ENCODE measurements at regions not wholly inside any gene's neighbourhood (a gene's known extent, or its start where the extent isn't known, plus 50 kb on each side); places are given as distances from the start of the nearest gene placed in this dataset.

- no peak for TF ChIP-seq NRF1 (IDR thresholded peaks at IDR 0.05; ENCODE audit: low read depth, low read length)
These were observed 110.1 kb upstream of the UQCRFS1 start (continued) for GRCh38 chr19:29323021-29323430.

GRCh38 chr19:29323440-29324290 is 110.7 kb upstream of the UQCRFS1 start:
- Histone ChIP-seq H4K20me1 (ENCODE audit: insufficient read depth) (no peaks in the 10 kb centered on the region), H3F3A (replicated peaks; ENCODE audit: insufficient read depth) (no peaks in the 10 kb centered on the region), H3K4me3 (ENCODE audit: low read depth in 2 of 2, low read length in 1 of 2) (no peak overlapping the region), H3K4me1 (ENCODE audit: control insufficient read depth in 1 of 2, insufficient read depth in 2 of 2, low read depth in 1 of 2, low read length in 1 of 2) (no peaks in the 10 kb centered on the region), H3K4me2 (no peak overlapping the region), H3K9ac (no peak overlapping the region), H3K9me2 (no peaks in the 10 kb centered on the region), H3K27me3 (ENCODE audit: insufficient read depth) (no peaks in the 10 kb centered on the region; the same call in 1 of the 2 replicates), H3K27ac (ENCODE audit: low read depth in 2 of 2, low read length in 1 of 2) (no peak overlapping the region), H3K79me2 (ENCODE audit: insufficient read depth) (no peaks in the 10 kb centered on the region), H3K36me3 (replicated peaks in 1 of 2; ENCODE audit: control insufficient read depth in 1 of 2, insufficient read depth in 2 of 2, low read length in 1 of 2) (no peaks in the 10 kb centered on the region), H3K9me3 (no peaks in the 10 kb centered on the region), H2AFZ (ENCODE audit: low read depth) (no peak overlapping the region)
- DNase-seq, result no peak
- CTCF ChIA-PET, result interaction anchor here (1.7 kb wide), 1 partner anchor 10 kb away, joined by 4 read pairs; no protein-coding TSS in a partner anchor
- no peak for TF ChIP-seq ZBTB33 (IDR thresholded peaks at IDR 0.05; ENCODE audit: borderline replicate concordance, low read depth)
- no peak for TF ChIP-seq FOSL2 (IDR thresholded peaks at IDR 0.05; ENCODE audit: borderline replicate concordance, low read depth)
- no peak for TF ChIP-seq USF2 (IDR thresholded peaks at IDR 0.05; ENCODE audit: borderline replicate concordance, low read depth, low read length)
- TF ChIP-seq NRF1 (IDR thresholded peaks at IDR 0.05; ENCODE audit: low read depth, low read length), result no peak
- TF ChIP-seq SIN3A (IDR thresholded peaks at IDR 0.05; ENCODE audit: borderline replicate concordance, low read depth, low read length), result no peak
- TF ChIP-seq PBX3 (IDR thresholded peaks at IDR 0.05), result no peak
- no peak for TF ChIP-seq MEF2A (IDR thresholded peaks at IDR 0.05; ENCODE audit: borderline replicate concordance, low read depth)
- no peak for TF ChIP-seq FOXJ3 (CRISPR knock-in tag; IDR thresholded peaks at IDR 0.05)
- TF ChIP-seq NFIC (IDR thresholded peaks at IDR 0.05; ENCODE audit: borderline replicate concordance), result no peak
- no peak for TF ChIP-seq MAX (IDR thresholded peaks at IDR 0.05; ENCODE audit: low read depth)
- TF ChIP-seq EZH2phosphoT487 (IDR thresholded peaks at IDR 0.05; ENCODE audit: borderline replicate concordance, low read depth), result no peak
- TF ChIP-seq CTCF (IDR thresholded peaks at IDR 0.05), result no peak
- TF ChIP-seq EP300 (IDR thresholded peaks at IDR 0.05; ENCODE audit: borderline replicate concordance in 1 of 2, low read depth in 1 of 2, low read length in 1 of 2), result no peak
- no peak for TF ChIP-seq GABPA (IDR thresholded peaks at IDR 0.05; ENCODE audit: low read depth)
- TF ChIP-seq ELF1 (IDR thresholded peaks at IDR 0.05), result no peak
- no peak for TF ChIP-seq RCOR1 (IDR thresholded peaks at IDR 0.05; ENCODE audit: low read length)
- TF ChIP-seq CHD2 (IDR thresholded peaks at IDR 0.05; ENCODE audit: low read length, partially characterized antibody), result no peak
- TF ChIP-seq GATA2 (CRISPR knock-in tag; IDR thresholded peaks at IDR 0.05), result no peak
- no peak for TF ChIP-seq SMC3 (IDR thresholded peaks at IDR 0.05; ENCODE audit: low read depth, low read length)
- no peak for TF ChIP-seq TAF1 (IDR thresholded peaks at IDR 0.05; ENCODE audit: borderline replicate concordance, low read depth, low read length)
- 5% methylated on average over 8 of the region's 15 CpGs for WGBS (ENCODE audit: low lambda C conversion rate)
- POLR2A ChIA-PET, result interaction anchor here (1.1 kb wide), 1 partner anchor 283 kb away, joined by 3 read pairs; the partner anchor contains the start of gene POP4

Measured in SK-N-SH (cell line).